Stimulated activated CD4-positive, alpha-beta T cell treated with anti-CD3 and anti-CD28 coated beads, Interleukin-15, amount 100 ng/mL, for 48 hours (primary cell): ENCODE measurements at regions not wholly inside any gene's neighbourhood (a gene's known extent, or its start where the extent isn't known, plus 50 kb on each side); places are given as distances from the start of the nearest gene placed in this dataset.
"Not testable (repeated sequence)": the region's sequence is repeated elsewhere in the genome, so short reads cannot be mapped to it uniquely, and the experiment has no call there.

ENCODE experiments used
- DNase-seq, 2 donors: peaks; one replicate each; pipeline ENCODE4 v3.0.0-alpha.2; 2020; ENCODE audit warnings: low read depth in 2 of 2

- no peak for DNase-seq
These were observed 254.5 kb downstream of the DEPDC1B start for GRCh38 chr5:60445427-60445826.

DNA sequence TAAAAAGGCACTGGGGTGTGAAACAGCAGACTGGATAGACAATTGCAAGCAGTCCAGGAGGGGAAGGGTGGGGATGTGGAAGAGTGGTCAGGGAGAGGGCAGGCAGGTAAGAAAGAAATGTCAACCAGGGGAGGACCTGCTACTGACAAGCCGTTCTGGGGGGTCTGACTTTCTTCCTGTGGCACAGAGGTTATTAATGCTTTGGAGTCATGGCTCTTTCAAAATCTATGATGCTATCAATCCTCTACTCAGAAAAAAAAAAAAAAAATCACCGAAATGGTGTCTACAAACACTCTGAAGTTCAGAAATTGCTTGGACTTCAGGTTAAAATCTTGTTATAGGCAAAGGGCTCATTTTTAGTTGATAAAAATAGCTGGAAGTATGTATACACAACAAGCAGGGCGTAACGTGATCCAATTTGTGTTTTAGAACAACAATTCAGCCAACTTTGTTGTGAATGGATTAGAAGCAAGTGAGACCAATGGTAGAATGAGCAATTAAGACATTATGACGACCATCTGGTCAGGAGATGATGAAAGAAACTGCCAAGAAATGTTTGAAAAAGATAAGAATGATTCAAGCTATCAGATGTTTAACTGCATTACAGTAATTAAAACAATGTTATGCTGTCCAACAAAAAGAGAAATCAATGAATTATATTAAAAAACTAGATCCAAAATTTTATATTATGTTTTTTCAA, 255.2 kb downstream of the DEPDC1B start:
- no peak for DNase-seq

- DNase-seq, result no peak
These were observed 260.4 kb downstream of the DEPDC1B start for GRCh38 chr5:60439552-60439951.

GRCh38 chr5:60437308-60437707, 262.7 kb downstream of the DEPDC1B start:
- no peak for DNase-seq

- DNase-seq, result no peak
These were observed 263.4 kb downstream of the DEPDC1B start for GRCh38 chr5:60436518-60436917.

- DNase-seq, result no peak
These were observed 264.2 kb downstream of the DEPDC1B start for GRCh38 chr5:60435808-60436207.

DNA sequence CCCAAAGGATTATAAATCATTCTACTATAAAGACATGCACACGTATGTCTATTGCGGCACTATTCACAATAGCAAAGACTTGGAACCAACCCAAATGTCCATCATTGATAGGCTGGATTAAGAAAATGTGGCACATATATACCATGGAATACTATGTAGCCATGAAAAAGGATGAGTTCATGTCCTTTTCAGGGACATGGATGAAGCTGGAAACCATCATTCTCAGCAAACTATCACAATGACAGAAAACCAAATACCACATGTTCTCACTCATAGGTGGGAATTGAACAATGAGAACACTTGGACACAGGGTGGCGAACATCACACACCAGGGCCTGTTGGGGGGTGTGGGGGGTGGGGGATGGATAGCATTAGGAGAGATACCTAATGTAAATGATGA, 273.8 kb downstream of the DEPDC1B start:
- not testable (repeated sequence) for DNase-seq

DNA sequence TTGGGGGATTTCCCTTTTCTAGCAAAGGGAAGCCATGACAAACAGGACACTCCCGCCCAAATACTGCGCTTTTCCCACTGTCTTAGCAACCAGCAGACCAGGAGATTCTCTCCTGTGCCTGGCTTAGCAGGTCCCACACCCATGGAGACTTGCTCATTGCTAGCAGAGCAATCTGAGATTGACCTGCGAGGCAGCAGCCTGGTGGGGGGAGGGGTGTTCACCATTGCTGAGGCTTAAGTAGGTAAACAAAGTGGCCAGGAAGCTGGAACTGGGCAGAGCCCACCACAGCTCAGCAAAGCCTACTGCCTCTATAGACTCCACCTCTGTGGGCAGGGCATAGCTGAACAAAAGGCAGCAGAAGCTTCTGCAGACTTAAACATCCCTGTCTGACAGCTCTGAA, 279.2 kb downstream of the DEPDC1B start:
- not testable (repeated sequence) for DNase-seq

DNA sequence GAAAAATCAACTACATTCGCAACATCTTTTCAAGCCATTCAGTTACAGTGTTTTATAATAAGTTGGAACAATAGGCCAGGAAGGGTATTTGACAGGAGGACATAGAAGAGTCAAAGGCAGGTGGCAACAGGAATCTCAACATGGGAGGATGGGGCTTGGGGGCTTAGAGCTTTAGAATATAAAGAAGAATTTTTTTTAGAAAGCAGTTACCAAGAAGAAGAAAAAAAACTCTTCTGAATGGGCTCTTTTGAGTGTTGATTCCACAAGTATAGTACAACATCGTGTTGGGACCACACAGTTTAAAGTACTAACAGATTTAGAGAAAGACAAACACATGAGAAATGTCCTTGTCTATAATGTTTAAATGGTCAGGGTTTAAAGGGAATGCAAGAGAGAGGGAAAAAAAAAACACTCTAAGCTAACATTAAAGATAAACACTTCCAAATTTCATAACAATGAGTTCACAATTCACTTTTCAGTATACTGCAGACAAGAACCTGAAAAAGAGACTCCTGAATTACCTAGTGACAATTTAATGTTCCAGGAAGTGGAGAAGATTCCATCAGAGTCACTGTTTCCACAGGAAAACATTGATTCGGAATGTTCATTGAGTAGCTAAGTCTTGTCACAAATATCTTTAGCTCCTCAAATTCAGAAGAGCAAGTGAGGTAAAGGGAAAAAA, 282.3 kb downstream of the DEPDC1B start:
- DNase-seq, result no peak

- DNase-seq, result no peak
These were observed 284.5 kb downstream of the DEPDC1B start for GRCh38 chr5:60415443-60415842.

DNA sequence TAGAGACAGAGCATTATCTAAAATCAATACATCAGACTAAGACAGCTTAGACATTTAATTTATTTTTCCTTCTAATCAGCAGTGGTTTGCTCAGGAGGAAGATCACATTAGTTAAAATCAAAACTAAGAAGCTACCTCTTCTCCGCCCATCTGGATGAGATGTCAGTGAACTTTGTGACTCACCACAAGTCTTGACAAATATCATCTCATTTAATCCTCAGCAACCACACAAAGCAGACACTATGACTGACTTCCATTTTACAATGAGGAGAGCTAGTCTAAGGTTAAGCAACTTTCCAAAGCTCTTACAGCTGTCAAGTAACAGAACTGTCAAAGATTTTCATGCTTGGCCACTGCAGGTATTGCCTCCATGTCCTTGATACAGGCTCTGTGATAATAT, 289.5 kb downstream of the DEPDC1B start:
- no peak for DNase-seq

- DNase-seq, result no peak
These were observed 295.8 kb downstream of the DEPDC1B start for GRCh38 chr5:60404171-60404570.

GRCh38 chr5:60403343-60404006, 296.5 kb downstream of the DEPDC1B start:
- DNase-seq, result no peak

DNA sequence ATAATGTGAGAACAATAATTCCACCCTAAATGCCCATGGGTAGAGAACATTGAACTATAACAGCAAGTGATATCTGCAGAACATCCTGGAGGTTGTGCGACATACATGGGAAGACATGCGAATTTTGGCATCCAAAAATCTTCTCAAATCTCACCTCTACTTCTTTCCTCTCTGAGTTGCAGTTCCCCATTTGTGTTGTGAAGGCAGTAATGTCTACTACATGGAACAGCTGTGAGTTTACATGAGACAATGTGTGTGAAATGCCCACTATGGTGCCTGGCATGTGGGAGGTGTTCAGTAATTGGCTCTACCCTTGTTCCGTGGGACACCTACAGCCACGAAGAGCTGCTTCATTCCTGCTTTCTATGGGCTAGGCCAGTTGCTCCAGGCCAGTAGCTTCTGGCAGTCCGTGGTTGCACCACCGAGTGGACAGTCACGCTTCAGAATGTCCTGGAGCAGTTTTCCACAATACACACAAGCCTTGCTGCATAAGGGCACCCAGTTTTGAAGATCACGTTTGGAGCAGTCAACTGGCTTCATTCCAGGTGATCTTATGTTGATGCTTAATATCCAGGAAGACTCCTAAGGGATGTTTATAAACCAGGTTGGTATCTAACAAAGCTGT, 297.7 kb downstream of the DEPDC1B start:
- DNase-seq, result no peak

- DNase-seq, result no peak
These were observed 298.4 kb downstream of the DEPDC1B start for GRCh38 chr5:60401526-60401925.

GRCh38 chr5:60399507-60399906, 300.5 kb downstream of the DEPDC1B start:
- DNase-seq, result no peak

GRCh38 chr5:60395712-60396329, 304.1 kb downstream of the DEPDC1B start:
- no peak for DNase-seq

- no peak for DNase-seq
These were observed 312.9 kb downstream of the DEPDC1B start for GRCh38 chr5:60387051-60387440.

GRCh38 chr5:60386436-60387050, 313.4 kb downstream of the DEPDC1B start:
- no peak for DNase-seq

DNA sequence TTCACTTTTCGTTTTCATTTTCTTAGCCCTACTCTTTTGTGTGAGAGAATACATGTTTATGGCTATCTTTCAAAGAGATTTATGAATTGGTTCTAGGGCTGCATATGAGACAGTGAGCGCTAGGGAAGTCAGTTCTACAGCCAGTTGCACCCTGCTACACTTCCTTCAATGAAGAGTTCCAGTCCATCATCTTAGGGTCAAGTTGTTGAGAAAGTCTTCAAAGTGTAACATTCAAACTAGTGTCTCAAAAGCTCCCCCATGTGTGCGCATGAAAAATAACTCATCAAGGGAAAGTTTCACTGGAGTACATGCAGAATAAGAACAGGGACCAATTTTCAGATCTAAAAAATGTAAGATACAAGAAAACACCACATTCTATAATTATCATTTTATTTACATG, 317.2 kb downstream of the DEPDC1B start:
- no peak for DNase-seq

DNA sequence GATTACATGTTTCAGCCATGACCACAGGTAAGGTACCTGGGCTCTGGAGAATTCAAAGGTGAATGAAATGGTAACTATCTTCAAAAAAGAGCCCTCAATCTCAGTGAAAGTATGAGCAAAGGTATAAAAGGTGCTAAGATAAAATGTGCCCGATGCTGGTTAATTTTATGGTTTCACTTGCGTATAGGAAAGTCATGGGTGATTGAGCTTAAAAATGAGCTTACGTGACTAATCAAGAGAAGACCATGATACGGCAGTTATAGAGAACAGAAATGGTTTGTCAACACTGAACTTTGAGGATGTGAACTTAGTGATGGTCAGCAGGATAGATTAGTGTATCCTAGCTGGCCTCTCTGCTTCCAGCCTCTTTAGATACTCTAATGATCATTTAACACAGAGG, 320.1 kb downstream of the DEPDC1B start:
- DNase-seq, result no peak

DNA sequence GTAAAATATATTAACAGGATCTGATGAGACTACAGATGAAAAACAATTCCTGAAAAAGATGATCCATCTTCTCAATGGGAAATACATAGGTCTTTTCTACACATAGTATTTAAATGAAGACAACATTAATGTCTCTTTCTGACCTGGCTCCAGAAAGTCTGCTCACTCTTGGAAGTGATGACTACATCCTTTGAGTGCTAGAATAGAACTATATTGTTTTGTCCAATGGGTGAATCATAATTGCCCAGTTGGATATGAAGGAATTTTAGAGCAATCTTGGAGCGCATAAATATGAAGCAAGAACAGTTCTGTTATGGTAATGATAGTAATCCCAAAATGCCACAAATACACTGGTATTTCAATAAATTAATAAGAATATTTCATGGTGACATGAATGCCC, 322.1 kb downstream of the DEPDC1B start:
- DNase-seq, result no peak
